HepG2 (cell line): ENCODE measurements at regions not wholly inside any gene's neighbourhood (a gene's known extent, or its start where the extent isn't known, plus 50 kb on each side); places are given as distances from the start of the nearest gene placed in this dataset.
A peak's percentile ranks its signal among the peaks of the same experiment; 100 is the strongest.

Source experiments
- ATAC-seq: fragments of 200-7000 bp; cut with Tn5 transposase; 3 replicates; pipeline ENCODE4 v1.9.1; 2020; ENCODE audit warnings: mild to moderate bottlenecking, moderate library complexity
- BruUV-seq: library from RNA; stranded (reverse); fragments of 400-500 nt; replicated peaks from 2 replicates; lab custom pipeline; 2021; lab: Mats Ljungman, UMichigan
- CTCF ChIA-PET: fragments of 300-600 bp; formaldehyde crosslinking; extraction: SDS; loops from one replicate; lab custom pipeline; 2021; ENCODE audit warnings: low total read pairs, inconsistent platforms, low intra/inter-chr PET ratio; lab: Yijun Ruan, JAX
- POLR2A ChIA-PET: fragments of 350-600 bp; sonication (Branson Sonifier 250); formaldehyde crosslinking; loops from one replicate; lab custom pipeline; 2020; ENCODE audit warnings: antibody characterized with exemption, inconsistent platforms; lab: Yijun Ruan, JAX
- DNase-seq: peaks from one replicate; pipeline ENCODE4 v3.0.0-alpha.2; 2015; ENCODE audit warnings: low spot score
- FAIRE-seq: peaks from 3 replicates; lab custom pipeline; 2011; peaks lifted over from hg19 to GRCh38; lab: Jason Lieb, UNC
- H2AFZ ChIP-seq: one replicate; pipeline ENCODE4 v1.6.1; 2011; ENCODE audit warnings: low read length, inconsistent platforms
- H3K27ac ChIP-seq: fragments of 300-600 bp; 3 replicates; pipeline ENCODE4 v1.8.0; 2011; ENCODE audit warnings: mixed run types, mild to moderate bottlenecking, mixed read lengths, low read length, inconsistent platforms; ENCODE audit not compliant: insufficient read depth; ENCODE audit errors: extremely low read length
- H3K27me3 ChIP-seq, 2 experiments: fragments of 200-600 bp in 1 of 2; 2 replicates in 1 of 2; 3 replicates in 1 of 2; pipeline versions ENCODE4 v1.6.0 to v1.8.0; 2011; ENCODE audit warnings: low read length in 2 of 2, mild to moderate bottlenecking in 2 of 2, moderate library complexity in 2 of 2, inconsistent platforms in 1 of 2; ENCODE audit not compliant: insufficient read depth in 2 of 2, control insufficient read depth in 1 of 2
- H3K36me3 ChIP-seq, 2 experiments: fragments of 200-600 bp in 1 of 2; replicated peaks in 1 of 2; 2 replicates in 1 of 2; 3 replicates in 1 of 2; pipeline versions ENCODE4 v1.5.1 to v1.8.0; 2011; ENCODE audit warnings: low read length in 2 of 2, inconsistent platforms in 1 of 2; ENCODE audit not compliant: insufficient read depth in 2 of 2, control insufficient read depth in 1 of 2
- H3K4me1 ChIP-seq: 2 replicates; pipeline ENCODE4 v1.5.1; 2012; ENCODE audit warnings: low read length, inconsistent platforms; ENCODE audit not compliant: insufficient read depth
- H3K4me2 ChIP-seq: 2 replicates; pipeline ENCODE4 v1.6.0; 2011; ENCODE audit warnings: low read depth, low read length, inconsistent platforms
- H3K4me3 ChIP-seq, 3 experiments: fragments of 200-600 bp in 1 of 3; sonication (generic), shearing (Covaris generic) in 1 of 3; replicated peaks in 1 of 3; 2 replicates each; pipeline ENCODE4 v1.5.1; 2011 to 2016; ENCODE audit warnings: low read length in 3 of 3, inconsistent platforms in 2 of 3, low read depth in 2 of 3, mild to moderate bottlenecking in 2 of 3, control low read depth in 1 of 3, mixed read lengths in 1 of 3; ENCODE audit not compliant: insufficient read depth in 1 of 3
- H3K79me2 ChIP-seq: one replicate; pipeline ENCODE4 v1.6.1; 2011; ENCODE audit warnings: low read length, inconsistent platforms; ENCODE audit not compliant: insufficient read depth
- H3K9ac ChIP-seq: 2 replicates; pipeline ENCODE4 v1.6.0; 2011; ENCODE audit warnings: mild to moderate bottlenecking, low read depth, low read length, inconsistent platforms; ENCODE audit not compliant: insufficient read depth
- H3K9me3 ChIP-seq: 2 replicates; pipeline ENCODE4 v1.5.1; 2012; ENCODE audit warnings: mild to moderate bottlenecking, low read length
- H4K20me1 ChIP-seq: 2 replicates; pipeline ENCODE4 v1.6.0; 2011; ENCODE audit warnings: inconsistent platforms, mild to moderate bottlenecking, low read length, moderate library complexity; ENCODE audit not compliant: insufficient read depth
- FOXA1 ChIP-seq, 2 experiments: fragments of 450-650 bp in 1 of 2; sonication (generic) in 1 of 2; formaldehyde crosslinking in 1 of 2; IDR thresholded peaks; 2 replicates each; pipeline versions ENCODE4 v1.4.0 to v1.6.1; 2016 to 2020; ENCODE audit warnings: missing genetic modification reagents in 1 of 2
- FOXA3 ChIP-seq: IDR thresholded peaks from 2 replicates; pipeline ENCODE4 v1.6.1; 2016; ENCODE audit warnings: missing genetic modification reagents, missing compliant biosample characterization
- KLF13 ChIP-seq: sonication (generic); formaldehyde crosslinking; IDR thresholded peaks from 2 replicates; pipeline ENCODE4 v1.4.0; 2020; ENCODE audit warnings: mild to moderate bottlenecking, missing genetic modification reagents
- POGZ ChIP-seq: sonication (generic); formaldehyde crosslinking; IDR thresholded peaks from 2 replicates; pipeline ENCODE4 v1.4.0; 2020; ENCODE audit warnings: mild to moderate bottlenecking, missing genetic modification reagents
- TOPORS ChIP-seq: sonication (generic); formaldehyde crosslinking; IDR thresholded peaks from 2 replicates; pipeline ENCODE4 v1.8.0; 2023; ENCODE audit warnings: mild to moderate bottlenecking, missing genetic modification reagents
- WGBS: methylation state at CpG from one replicate; pipeline ENCODE4 v1.1.6; 2017; ENCODE audit warnings: low lambda C conversion rate; 5-methylcytosine and 5-hydroxymethylcytosine counted together
- in situ Hi-C: cut with HindIII; loops from 2 replicates; pipeline ENCODE4 v1.10.0; 2017; ENCODE audit warnings: low pct_unique_long_range_greater_than_20kb; ENCODE audit not compliant: extremely low pct_ligation_motif_present
- intact Hi-C: fragments of 100-400 bp; cut with micrococcal nuclease; formaldehyde crosslinking; loops from one replicate; pipeline ENCODE4 v1.10.0; 2022; ENCODE audit not compliant: unreplicated experiment
- TF ChIP-seq, protein P1 (sequence below): sonication (generic); formaldehyde crosslinking; IDR thresholded peaks from 2 replicates; pipeline ENCODE4 v1.8.0; 2022; ENCODE audit warnings: mild to moderate bottlenecking, missing genetic modification reagents; ENCODE audit not compliant: insufficient replicate concordance

DNA sequence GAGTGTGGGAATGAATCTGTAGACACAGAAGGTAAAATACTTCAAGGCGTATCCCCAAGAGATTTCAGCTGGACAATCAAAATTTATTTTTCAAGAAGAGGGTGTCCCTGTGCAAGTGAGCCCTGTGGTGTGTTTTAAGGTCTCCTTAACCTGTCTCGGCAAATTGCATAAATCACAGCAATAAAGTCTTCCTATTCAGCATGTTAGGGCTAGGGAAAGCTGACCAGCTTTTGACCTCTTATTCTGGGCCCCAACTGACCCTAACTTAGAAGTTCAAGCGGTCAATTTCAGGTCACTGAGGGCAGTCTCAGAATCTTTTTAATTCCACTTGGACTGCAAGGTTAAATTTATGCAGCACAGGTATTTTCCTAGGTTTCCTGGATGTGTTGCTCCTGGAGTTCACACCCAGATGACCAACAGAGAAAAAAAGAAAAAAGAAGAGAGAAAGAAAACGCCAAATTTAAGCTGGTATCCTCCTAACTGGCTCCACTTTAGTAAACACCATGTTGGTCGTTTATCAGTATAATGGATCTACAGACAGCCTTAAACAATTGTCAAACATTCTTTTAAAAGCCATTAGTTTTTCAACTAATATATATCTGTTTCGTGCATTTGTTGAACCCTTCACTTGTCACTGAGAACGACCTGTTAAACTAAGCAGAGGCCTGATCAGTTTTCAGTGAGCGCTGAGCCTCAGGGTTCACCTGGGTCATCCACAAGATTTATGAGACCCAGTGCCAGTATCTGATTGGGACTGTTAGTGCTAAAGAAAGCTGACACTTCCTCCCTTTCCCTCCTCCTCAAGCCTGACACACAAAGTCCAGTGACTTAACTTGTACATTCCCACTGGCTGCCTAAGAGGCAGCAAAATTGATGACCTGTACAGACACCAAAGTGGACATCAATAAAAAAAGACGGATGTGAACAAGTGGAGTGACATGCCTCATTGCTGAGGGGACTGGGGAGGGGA lies 546.1 kb downstream of the NR2F1-AS1 start:
- Histone ChIP-seq H3K4me1 (peaks cover 14% of the 10 kb centered on the region), H3K4me3 (no peak overlapping the region), H3K27ac (no peak overlapping the region), H3K9me3 (no peaks in the 10 kb centered on the region), H4K20me1 (no peaks in the 10 kb centered on the region), H3K9ac (no peak overlapping the region), H2AFZ (peak overlapping the region; percentile 43), H3K4me2 (no peak overlapping the region), H3K27me3 (no peaks in the 10 kb centered on the region), H3K79me2 (no peaks in the 10 kb centered on the region), H3K36me3 (no peaks in the 10 kb centered on the region)
- intact Hi-C loops (no loop called here), in situ Hi-C loops (no loop called here)
- BruUV-seq, result no TSS peak
- CTCF ChIA-PET, result no interaction called here
- TF ChIP-seq, protein P1, sequence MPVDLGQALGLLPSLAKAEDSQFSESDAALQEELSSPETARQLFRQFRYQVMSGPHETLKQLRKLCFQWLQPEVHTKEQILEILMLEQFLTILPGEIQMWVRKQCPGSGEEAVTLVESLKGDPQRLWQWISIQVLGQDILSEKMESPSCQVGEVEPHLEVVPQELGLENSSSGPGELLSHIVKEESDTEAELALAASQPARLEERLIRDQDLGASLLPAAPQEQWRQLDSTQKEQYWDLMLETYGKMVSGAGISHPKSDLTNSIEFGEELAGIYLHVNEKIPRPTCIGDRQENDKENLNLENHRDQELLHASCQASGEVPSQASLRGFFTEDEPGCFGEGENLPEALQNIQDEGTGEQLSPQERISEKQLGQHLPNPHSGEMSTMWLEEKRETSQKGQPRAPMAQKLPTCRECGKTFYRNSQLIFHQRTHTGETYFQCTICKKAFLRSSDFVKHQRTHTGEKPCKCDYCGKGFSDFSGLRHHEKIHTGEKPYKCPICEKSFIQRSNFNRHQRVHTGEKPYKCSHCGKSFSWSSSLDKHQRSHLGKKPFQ (CRISPR knock-in tag), result no peak
- TF ChIP-seq KLF13 (CRISPR knock-in tag) (no peak), POGZ (CRISPR knock-in tag) (0 out of 2 replicates have a peak, but pooled peaks have one; percentile 29)
- POLR2A ChIA-PET, result no interaction called here
- DNase-seq, result no peak
- ATAC-seq, result no peak
- FAIRE-seq, result no peak
- 86% methylated on average over 9 of the region's 9 CpGs for WGBS

DNA sequence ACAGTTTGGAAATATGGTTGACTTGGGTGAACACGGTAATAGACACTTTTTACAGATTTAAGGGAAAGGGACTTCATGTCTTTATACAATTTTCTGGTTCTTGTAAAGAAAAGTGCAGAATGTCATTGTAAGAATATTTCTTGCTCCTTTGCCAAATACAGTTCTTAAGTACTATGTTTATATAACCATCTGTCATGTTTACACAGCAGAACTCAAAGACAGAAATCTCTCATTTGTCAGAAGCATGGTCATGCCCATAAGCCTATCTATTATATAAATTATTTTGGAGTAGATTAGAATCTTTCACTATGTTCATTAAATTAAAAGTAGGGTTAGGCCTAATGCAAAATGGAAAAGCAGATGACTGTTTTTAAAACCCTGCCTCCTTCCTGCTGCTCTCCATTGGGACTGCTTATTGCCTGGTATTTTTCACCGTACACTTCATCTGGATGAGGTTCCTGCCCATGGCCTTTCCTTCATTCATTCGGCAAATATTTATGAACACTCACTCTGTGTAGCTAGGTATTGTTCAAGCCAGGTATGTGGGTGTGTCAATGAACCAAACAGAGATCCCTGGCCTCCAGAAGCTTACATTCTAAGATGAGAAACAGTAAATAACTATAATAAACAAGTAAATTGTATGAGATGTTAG lies 558.1 kb downstream of the NR2F1-AS1 start:
- POLR2A ChIA-PET, result no interaction called here
- H3K79me2 ChIP-seq, result no peaks in the 10 kb centered on the region
- H3K27ac ChIP-seq, result no peak overlapping the region
- no peaks in the 10 kb centered on the region for H3K27me3 ChIP-seq
- no peak overlapping the region for H3K4me3 ChIP-seq
- no peaks in the 10 kb centered on the region for H3K36me3 ChIP-seq
- 67% methylated on average over 3 of the region's 3 CpGs for WGBS
- CTCF ChIA-PET, result no interaction called here
- BruUV-seq, result no TSS peak
- H4K20me1 ChIP-seq, result no peaks in the 10 kb centered on the region
- H3K9ac ChIP-seq, result no peak overlapping the region
- no peaks in the 10 kb centered on the region for H3K9me3 ChIP-seq
- in situ Hi-C loops, result no loop called here
- FAIRE-seq (no peak), ATAC-seq (no peak), DNase-seq (no peak)
- peaks cover 8% of the 10 kb centered on the region; the same call in 1 of the 2 replicates for H3K4me1 ChIP-seq
- intact Hi-C loops, result no loop called here
- H2AFZ ChIP-seq, result no peak overlapping the region
- H3K4me2 ChIP-seq, result no peak overlapping the region
- no peak for TF ChIP-seq TOPORS (CRISPR knock-in tag)
- peak; percentile 29 for TF ChIP-seq FOXA3
- no peak for TF ChIP-seq FOXA1 (IDR thresholded peaks at IDR 0.05)
- TF ChIP-seq FOXA1 (CRISPR knock-in tag; IDR thresholded peaks at IDR 0.05), result 0 out of 2 replicates have a peak, but pooled peaks have one; percentile 19
